ENCODE measurements at regions not wholly inside any gene's neighbourhood (a gene's known extent, or its start where the extent isn't known, plus 50 kb on each side); places are given as distances from the start of the nearest gene placed in this dataset.
"Not testable (repeated sequence)": the region's sequence is repeated elsewhere in the genome, so short reads cannot be mapped to it uniquely, and the experiment has no call there.

DNA sequence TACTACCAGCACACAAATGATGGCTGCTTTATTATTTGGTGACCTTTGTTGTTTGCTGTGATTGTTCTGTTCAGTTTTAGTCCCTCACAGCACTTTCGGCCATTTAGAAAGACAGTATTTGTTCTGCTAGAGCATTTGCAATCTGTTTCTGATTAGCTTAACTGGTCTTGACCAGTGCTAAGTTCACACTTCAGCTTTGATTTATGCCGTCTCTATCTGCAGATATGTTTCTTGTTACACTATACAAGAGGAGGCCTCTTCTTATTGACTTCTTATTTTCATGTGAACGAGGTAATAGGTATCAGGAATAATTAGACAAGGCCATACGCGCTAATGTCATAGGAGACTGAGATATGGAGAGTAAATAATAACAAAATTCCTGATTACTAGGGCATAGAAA, 253.0 kb upstream of the PLGLB2 start:
- TF ChIP-seq, protein P1, sequence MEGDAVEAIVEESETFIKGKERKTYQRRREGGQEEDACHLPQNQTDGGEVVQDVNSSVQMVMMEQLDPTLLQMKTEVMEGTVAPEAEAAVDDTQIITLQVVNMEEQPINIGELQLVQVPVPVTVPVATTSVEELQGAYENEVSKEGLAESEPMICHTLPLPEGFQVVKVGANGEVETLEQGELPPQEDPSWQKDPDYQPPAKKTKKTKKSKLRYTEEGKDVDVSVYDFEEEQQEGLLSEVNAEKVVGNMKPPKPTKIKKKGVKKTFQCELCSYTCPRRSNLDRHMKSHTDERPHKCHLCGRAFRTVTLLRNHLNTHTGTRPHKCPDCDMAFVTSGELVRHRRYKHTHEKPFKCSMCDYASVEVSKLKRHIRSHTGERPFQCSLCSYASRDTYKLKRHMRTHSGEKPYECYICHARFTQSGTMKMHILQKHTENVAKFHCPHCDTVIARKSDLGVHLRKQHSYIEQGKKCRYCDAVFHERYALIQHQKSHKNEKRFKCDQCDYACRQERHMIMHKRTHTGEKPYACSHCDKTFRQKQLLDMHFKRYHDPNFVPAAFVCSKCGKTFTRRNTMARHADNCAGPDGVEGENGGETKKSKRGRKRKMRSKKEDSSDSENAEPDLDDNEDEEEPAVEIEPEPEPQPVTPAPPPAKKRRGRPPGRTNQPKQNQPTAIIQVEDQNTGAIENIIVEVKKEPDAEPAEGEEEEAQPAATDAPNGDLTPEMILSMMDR (IDR thresholded peaks at IDR 0.05; ENCODE audit: low read length): not testable (repeated sequence)
- TF ChIP-seq EZH2 (IDR thresholded peaks at IDR 0.05; ENCODE audit: borderline replicate concordance, low read length): not testable (repeated sequence)
